IMR-90 (cell line): ENCODE measurements at regions not wholly inside any gene's neighbourhood (a gene's known extent, or its start where the extent isn't known, plus 50 kb on each side); places are given as distances from the start of the nearest gene placed in this dataset.

Experiments used
- ATAC-seq: fragments of 200-7000 bp; cut with Tn5 transposase; 2 replicates; pipeline ENCODE4 v1.9.1; 2020; ENCODE audit warnings: low read depth, mild to moderate bottlenecking, moderate library complexity
- BruUV-seq: library from RNA; stranded (reverse); fragments of 400-500 nt; replicated peaks from 2 replicates; lab custom pipeline; 2021; lab: Mats Ljungman, UMichigan
- CTCF ChIA-PET: fragments of 300-600 bp; formaldehyde crosslinking; extraction: SDS; loops from one replicate; lab custom pipeline; 2021; ENCODE audit warnings: antibody characterized with exemption; lab: Yijun Ruan, JAX
- POLR2A ChIA-PET: fragments of 300-600 bp; sonication (Branson Sonifier 250); formaldehyde crosslinking; loops from one replicate; lab custom pipeline; 2022; ENCODE audit warnings: antibody characterized with exemption; ENCODE audit not compliant: unreplicated experiment; lab: Charles Lee
- DNase-seq: peaks from one replicate; pipeline ENCODE4 v3.0.0; 2013
- H2AFZ ChIP-seq: replicated peaks from 2 replicates; pipeline ENCODE3; 2013; ENCODE audit warnings: low read length, mild to moderate bottlenecking; ENCODE audit not compliant: poor library complexity
- H2AK5ac ChIP-seq: 2 replicates; pipeline ENCODE4 v1.6.1; 2013; ENCODE audit warnings: low read depth, low read length, inconsistent platforms
- H2AK9ac ChIP-seq: replicated peaks from 2 replicates; pipeline ENCODE3; 2013; ENCODE audit warnings: mild to moderate bottlenecking, low read depth, low read length, moderate library complexity; ENCODE audit not compliant: poor library complexity
- H2BK120ac ChIP-seq: 2 replicates; pipeline ENCODE4 v1.6.1; 2013; ENCODE audit warnings: low read depth, low read length, inconsistent platforms
- H2BK15ac ChIP-seq: 3 replicates; pipeline ENCODE4 v1.6.1; 2013; ENCODE audit warnings: low read depth, low read length, inconsistent platforms
- H2BK20ac ChIP-seq: 2 replicates; pipeline ENCODE4 v1.6.1; 2013; ENCODE audit warnings: low read depth, mild to moderate bottlenecking, inconsistent platforms, low read length, moderate library complexity
- H2BK5ac ChIP-seq: 2 replicates; pipeline ENCODE4 v1.6.1; 2013; ENCODE audit warnings: mild to moderate bottlenecking, low read depth, low read length, inconsistent platforms; ENCODE audit not compliant: poor library complexity, severe bottlenecking
- H3K14ac ChIP-seq: replicated peaks from 2 replicates; pipeline ENCODE4 v1.6.1; 2013; ENCODE audit warnings: low read depth, low read length, inconsistent platforms
- H3K18ac ChIP-seq: 2 replicates; pipeline ENCODE4 v1.6.1; 2013; ENCODE audit warnings: low read depth, low read length, control low read depth
- H3K23ac ChIP-seq: 2 replicates; pipeline ENCODE4 v1.6.1; 2013; ENCODE audit warnings: low read depth, low read length, inconsistent platforms
- H3K27ac ChIP-seq: 2 replicates; pipeline ENCODE4 v1.5.1; 2013; ENCODE audit warnings: mild to moderate bottlenecking, control low read depth, low read length; ENCODE audit not compliant: insufficient read depth
- H3K27me3 ChIP-seq: 2 replicates; pipeline ENCODE4 v1.6.1; 2013; ENCODE audit warnings: low read length; ENCODE audit not compliant: control insufficient read depth, insufficient read depth
- H3K36me3 ChIP-seq: 2 replicates; pipeline ENCODE4 v1.6.1; 2013; ENCODE audit warnings: low read length, mixed read lengths; ENCODE audit not compliant: control insufficient read depth, insufficient read depth
- H3K4ac ChIP-seq: 2 replicates; pipeline ENCODE4 v1.6.1; 2013; ENCODE audit warnings: low read depth, low read length, inconsistent platforms
- H3K4me1 ChIP-seq: 2 replicates; pipeline ENCODE4 v1.6.1; 2013; ENCODE audit warnings: low read length, mixed read lengths; ENCODE audit not compliant: control insufficient read depth, insufficient read depth
- H3K4me2 ChIP-seq: 2 replicates; pipeline ENCODE4 v1.6.1; 2013; ENCODE audit warnings: low read depth, mild to moderate bottlenecking, control low read depth, low read length, moderate library complexity
- H3K4me3 ChIP-seq: 2 replicates; pipeline ENCODE4 v1.5.1; 2013; ENCODE audit warnings: low read depth, mild to moderate bottlenecking, control low read depth, low read length, moderate library complexity; ENCODE audit not compliant: insufficient read depth
- H3K56ac ChIP-seq: 2 replicates; pipeline ENCODE4 v1.6.1; 2013; ENCODE audit warnings: low read length, inconsistent platforms; ENCODE audit not compliant: insufficient read depth; ENCODE audit errors: extremely low read depth
- H3K79me1 ChIP-seq, 2 experiments: 2 replicates each; pipeline ENCODE4 v1.6.1; 2013; ENCODE audit warnings: low read length in 2 of 2, inconsistent platforms in 1 of 2, low read depth in 1 of 2
- H3K9ac ChIP-seq: 2 replicates; pipeline ENCODE4 v1.6.1; 2013; ENCODE audit warnings: low read depth, low read length, control low read depth
- H3K9me1 ChIP-seq: 2 replicates; pipeline ENCODE4 v1.6.1; 2013; ENCODE audit warnings: low read length, inconsistent platforms; ENCODE audit not compliant: insufficient read depth
- H3K9me3 ChIP-seq: 2 replicates; pipeline ENCODE4 v1.6.1; 2013; ENCODE audit warnings: low read length; ENCODE audit not compliant: control insufficient read depth, insufficient read depth
- H4K20me1 ChIP-seq: 2 replicates; pipeline ENCODE4 v1.6.1; 2013; ENCODE audit warnings: low read length, inconsistent platforms; ENCODE audit not compliant: insufficient read depth
- H4K5ac ChIP-seq: 2 replicates; pipeline ENCODE4 v1.6.1; 2013; ENCODE audit warnings: mild to moderate bottlenecking, low read depth, low read length, control low read depth
- H4K8ac ChIP-seq, 2 experiments: 2 replicates each; pipeline ENCODE4 v1.6.1; 2013; ENCODE audit warnings: low read depth in 2 of 2, low read length in 2 of 2, control low read depth in 1 of 2, inconsistent platforms in 1 of 2
- H4K91ac ChIP-seq: 2 replicates; pipeline ENCODE4 v1.6.1; 2013; ENCODE audit warnings: low read depth, low read length, inconsistent platforms; ENCODE audit not compliant: insufficient read depth
- BHLHE40 ChIP-seq: fragments of 150-350 bp; IDR thresholded peaks from 2 replicates; pipeline ENCODE4 v1.6.1; 2016; ENCODE audit warnings: mild to moderate bottlenecking, low read depth, low read length
- CEBPB ChIP-seq: IDR thresholded peaks from 2 replicates; pipeline ENCODE4 v1.6.1; 2012; ENCODE audit warnings: low read depth, low read length, improper control_type of control experiment
- CHD1 ChIP-seq: IDR thresholded peaks from 2 replicates; pipeline ENCODE4 v1.6.1; 2012; ENCODE audit warnings: low read depth, low read length, improper control_type of control experiment
- CTCF ChIP-seq: conservative IDR thresholded peaks from 2 replicates; pipeline ENCODE4 v1.5.1; 2012; ENCODE audit warnings: mild to moderate bottlenecking, low read depth, low read length, improper control_type of control experiment
- FOS ChIP-seq: fragments of 150-350 bp; IDR thresholded peaks from 2 replicates; pipeline ENCODE4 v1.6.1; 2016; ENCODE audit warnings: low read depth, low read length
- SMC3 ChIP-seq: fragments of 150-350 bp; IDR thresholded peaks from 2 replicates; pipeline ENCODE4 v1.6.1; 2016; ENCODE audit warnings: low read depth, mild to moderate bottlenecking, antibody characterized with exemption, low read length, moderate library complexity
- WGBS, 2 experiments: methylation state at CpG; one replicate each; pipeline versions ENCODE4 v1.1.5 to v1.1.7; 2013; ENCODE audit warnings: missing lambda C conversion rate in 2 of 2; ENCODE audit not compliant: insufficient read length in 1 of 2; ENCODE audit errors: extremely low coverage in 2 of 2; 5-methylcytosine and 5-hydroxymethylcytosine counted together
- dilution Hi-C: fragments of 300-500 bp; cut with HindIII; formaldehyde crosslinking; loops from one replicate; pipeline ENCODE4 v1.14.3; 2018; ENCODE audit warnings: low sequenced_read_pairs; ENCODE audit not compliant: unreplicated experiment
- in situ Hi-C: fragments of 300-500 bp; cut with MboI; formaldehyde crosslinking; loops from 3 replicates; pipeline ENCODE4 v1.14.3; 2019; ENCODE audit warnings: low sequenced_read_pairs, inconsistent platforms, mixed read lengths
- intact Hi-C: fragments of 100-400 bp; cut with micrococcal nuclease; formaldehyde crosslinking; loops from 2 replicates; pipeline ENCODE4 v1.10.0; 2022

- no peak overlapping the region for H2BK15ac ChIP-seq
- no peak overlapping the region for H2BK120ac ChIP-seq
- H3K56ac ChIP-seq: no peak overlapping the region
- intact Hi-C loops (no loop called here), dilution Hi-C loops (no loop called here), in situ Hi-C loops (no loop called here)
- H3K4me1 ChIP-seq: peaks cover 2% of the 10 kb centered on the region; the same call in 1 of the 2 replicates
- no peak overlapping the region for H3K14ac ChIP-seq
- 60% methylated on average over 1 of the region's 3 CpGs; no CpG with 5 or more reads in 1 of the 2 experiments for WGBS, 2 experiments
- no peak overlapping the region for H2AFZ ChIP-seq
- no peak overlapping the region for H2BK20ac ChIP-seq
- H4K91ac ChIP-seq: no peak overlapping the region
- H2BK5ac ChIP-seq: no peak overlapping the region
- POLR2A ChIA-PET: no interaction called here
- DNase-seq (no peak), ATAC-seq (no peak)
- H3K9me1 ChIP-seq: no peaks in the 10 kb centered on the region
- no peak overlapping the region for H4K5ac ChIP-seq
- no peak overlapping the region for H3K9ac ChIP-seq
- BruUV-seq: no TSS peak
- no peak overlapping the region for H3K23ac ChIP-seq
- no peaks in the 10 kb centered on the region for H3K27me3 ChIP-seq
- H2AK9ac ChIP-seq: no peak overlapping the region
- no peak overlapping the region for H3K4me2 ChIP-seq
- no peaks in the 10 kb centered on the region for H4K20me1 ChIP-seq
- H3K18ac ChIP-seq: no peak overlapping the region
- no peak for TF ChIP-seq FOS
- no peak for TF ChIP-seq SMC3
- no peak for TF ChIP-seq CEBPB
- no peak for TF ChIP-seq CHD1
- TF ChIP-seq CTCF: no peak
- TF ChIP-seq BHLHE40: no peak
- no peaks in the 10 kb centered on the region for H3K9me3 ChIP-seq
- H4K8ac ChIP-seq: no peak overlapping the region
- no peaks in the 10 kb centered on the region for H3K79me1 ChIP-seq
- H2AK5ac ChIP-seq: no peak overlapping the region
- no peak overlapping the region for H3K4ac ChIP-seq
- CTCF ChIA-PET: no interaction called here
- H3K4me3 ChIP-seq: no peak overlapping the region
- no peak overlapping the region for H3K27ac ChIP-seq
- H3K36me3 ChIP-seq: no peaks in the 10 kb centered on the region
Observed at GRCh38 chr12:127399451-127399850, 867.5 kb upstream of the TMEM132C start.
